C4-2B (cell line): ENCODE measurements at regions not wholly inside any gene's neighbourhood (a gene's known extent, or its start where the extent isn't known, plus 50 kb on each side); places are given as distances from the start of the nearest gene placed in this dataset.

Source experiments
- CTCF ChIP-seq: fragments of 450-650 bp; conservative IDR thresholded peaks from 2 replicates; pipeline ENCODE4 v1.5.1; 2017; ENCODE audit warnings: mild to moderate bottlenecking
- ZFX ChIP-seq: fragments of 450-650 bp; IDR thresholded peaks from 2 replicates; pipeline ENCODE4 v1.6.1; 2017

- TF ChIP-seq CTCF (no peak), ZFX (no peak)
These were observed 1313.9 kb downstream of the TMEM121 start for GRCh38 chr14:106840258-106840657.
